ENCODE measurements at regions not wholly inside any gene's neighbourhood (a gene's known extent, or its start where the extent isn't known, plus 50 kb on each side); places are given as distances from the start of the nearest gene placed in this dataset.
"Not testable (repeated sequence)": the region's sequence is repeated elsewhere in the genome, so short reads cannot be mapped to it uniquely, and the experiment has no call there.

GRCh38 chr11:95417832-95418231 is 186.8 kb upstream of the SESN3 start:
- DNase-seq, result no peak
- Mint-ChIP-seq H3K9me3 (ENCODE audit: low read depth) (no peaks in the 10 kb centered on the region), H3K27me3 (no peaks in the 10 kb centered on the region), H3K4me1 (no peaks in the 10 kb centered on the region), H3K36me3 (no peaks in the 10 kb centered on the region), H3K4me3 (no peak overlapping the region), H3K27ac (no peak overlapping the region)
- CTCF ChIA-PET, result no interaction called here
- ATAC-seq, result no peak

GRCh38 chr11:95415837-95416304 is 184.9 kb upstream of the SESN3 start:
- Mint-ChIP-seq H3K4me1 (peaks cover 2% of the 10 kb centered on the region), H3K27ac (no peak overlapping the region), H3K27me3 (no peaks in the 10 kb centered on the region), H3K36me3 (no peaks in the 10 kb centered on the region), H3K9me3 (ENCODE audit: low read depth) (peaks cover 2% of the 10 kb centered on the region), H3K4me3 (no peak overlapping the region)
- no peak for ATAC-seq
- CTCF ChIA-PET, result no interaction called here
- DNase-seq, result no peak

GRCh38 chr11:95414217-95414616 is 183.2 kb upstream of the SESN3 start:
- CTCF ChIA-PET, result no interaction called here
- Mint-ChIP-seq H3K27me3 (no peaks in the 10 kb centered on the region), H3K9me3 (ENCODE audit: low read depth) (peaks cover 2% of the 10 kb centered on the region), H3K4me3 (no peak overlapping the region), H3K4me1 (peaks cover 2% of the 10 kb centered on the region), H3K36me3 (no peaks in the 10 kb centered on the region), H3K27ac (no peak overlapping the region)
- DNase-seq (no peak), ATAC-seq (no peak)

GRCh38 chr11:95413761-95414160 is 182.8 kb upstream of the SESN3 start:
- ATAC-seq, result no peak
- Mint-ChIP-seq H3K27ac (no peak overlapping the region), H3K9me3 (ENCODE audit: low read depth) (peaks cover 2% of the 10 kb centered on the region), H3K27me3 (no peaks in the 10 kb centered on the region), H3K4me3 (no peak overlapping the region), H3K4me1 (peaks cover 2% of the 10 kb centered on the region), H3K36me3 (no peaks in the 10 kb centered on the region)
- DNase-seq, result no peak
- CTCF ChIA-PET, result no interaction called here

DNA sequence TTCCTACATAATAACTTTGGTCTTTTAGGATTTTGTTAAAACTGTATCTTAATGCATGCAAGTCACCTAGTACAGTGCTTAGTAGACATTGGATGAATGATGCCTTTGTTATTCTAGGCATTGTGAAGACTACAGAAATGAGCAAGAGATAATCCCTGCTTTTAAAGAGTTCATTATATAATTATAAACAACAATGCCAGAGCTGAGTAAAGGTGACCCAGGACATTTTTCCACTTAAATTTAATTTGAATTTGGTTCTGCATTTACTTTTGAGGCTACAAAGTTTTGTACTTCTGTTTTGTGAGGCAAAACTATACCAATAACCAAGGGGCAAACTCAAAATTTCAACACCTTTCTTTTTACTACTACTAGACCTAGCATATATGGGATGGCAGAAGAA is 182.0 kb upstream of the SESN3 start:
- no peak overlapping the region for H3K27ac Mint-ChIP-seq
- no peaks in the 10 kb centered on the region for H3K27me3 Mint-ChIP-seq
- H3K9me3 Mint-ChIP-seq (ENCODE audit: low read depth), result peaks cover 2% of the 10 kb centered on the region
- H3K4me3 Mint-ChIP-seq, result no peak overlapping the region
- peaks cover 2% of the 10 kb centered on the region for H3K4me1 Mint-ChIP-seq
- H3K36me3 Mint-ChIP-seq, result no peaks in the 10 kb centered on the region
- ATAC-seq (no peak), DNase-seq (no peak)
- CTCF ChIA-PET, result no interaction called here

- peaks cover 2% of the 10 kb centered on the region for H3K9me3 Mint-ChIP-seq (ENCODE audit: low read depth)
- H3K27ac Mint-ChIP-seq, result no peak overlapping the region
- CTCF ChIA-PET, result no interaction called here
- no peaks in the 10 kb centered on the region for H3K36me3 Mint-ChIP-seq
- ATAC-seq (no peak), DNase-seq (no peak)
- H3K4me1 Mint-ChIP-seq, result peaks cover 2% of the 10 kb centered on the region
- no peak overlapping the region for H3K4me3 Mint-ChIP-seq
- no peaks in the 10 kb centered on the region for H3K27me3 Mint-ChIP-seq
Measured at GRCh38 chr11:95412074-95412473, 181.1 kb upstream of the SESN3 start.

DNA sequence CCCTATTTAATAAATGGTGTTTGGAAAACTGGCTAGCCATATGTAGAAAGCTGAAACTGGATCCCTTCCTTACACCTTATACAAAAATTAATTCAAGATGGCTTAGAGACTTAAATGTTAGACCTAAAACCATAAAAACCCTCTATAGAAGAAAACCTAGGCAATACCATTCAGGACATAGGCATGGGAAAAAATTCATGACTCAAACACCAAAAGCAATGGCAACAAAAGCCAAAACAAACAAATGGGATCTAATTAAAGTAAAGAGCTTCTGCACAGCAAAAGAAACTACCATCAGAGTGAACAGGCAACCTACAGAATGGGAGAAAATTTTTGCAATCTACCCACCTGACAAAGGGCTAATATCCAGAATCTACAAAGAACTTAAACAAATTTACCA is 179.7 kb upstream of the SESN3 start:
- CTCF ChIA-PET; H3K27ac Mint-ChIP-seq; H3K36me3 Mint-ChIP-seq; H3K27me3 Mint-ChIP-seq; DNase-seq; H3K4me3 Mint-ChIP-seq; H3K4me1 Mint-ChIP-seq; ATAC-seq; H3K9me3 Mint-ChIP-seq (ENCODE audit: low read depth): not testable (repeated sequence)

DNA sequence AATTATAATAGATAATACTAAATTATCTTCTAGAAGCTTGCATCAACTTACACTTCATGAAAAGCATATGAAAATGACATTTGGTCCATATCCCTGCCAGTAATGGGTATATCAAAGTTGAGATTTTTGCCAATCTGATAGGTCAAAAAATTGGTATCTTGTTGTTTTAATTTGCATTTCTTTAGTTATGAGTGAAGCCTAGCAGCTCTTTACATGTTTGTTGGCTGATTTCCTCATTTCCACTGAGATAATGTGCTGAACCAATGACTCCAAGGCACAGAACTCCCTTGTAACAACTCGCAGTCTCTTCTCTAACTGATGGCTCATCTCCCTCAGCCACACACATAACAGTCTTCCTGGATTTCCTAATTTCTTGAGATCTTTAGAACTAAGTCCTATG is 175.3 kb upstream of the SESN3 start:
- no peak for ATAC-seq
- CTCF ChIA-PET, result no interaction called here
- Mint-ChIP-seq H3K4me1 (peaks cover 2% of the 10 kb centered on the region), H3K4me3 (no peak overlapping the region), H3K27ac (no peak overlapping the region), H3K27me3 (no peaks in the 10 kb centered on the region), H3K9me3 (ENCODE audit: low read depth) (no peaks in the 10 kb centered on the region), H3K36me3 (no peaks in the 10 kb centered on the region)
- no peak for DNase-seq

DNA sequence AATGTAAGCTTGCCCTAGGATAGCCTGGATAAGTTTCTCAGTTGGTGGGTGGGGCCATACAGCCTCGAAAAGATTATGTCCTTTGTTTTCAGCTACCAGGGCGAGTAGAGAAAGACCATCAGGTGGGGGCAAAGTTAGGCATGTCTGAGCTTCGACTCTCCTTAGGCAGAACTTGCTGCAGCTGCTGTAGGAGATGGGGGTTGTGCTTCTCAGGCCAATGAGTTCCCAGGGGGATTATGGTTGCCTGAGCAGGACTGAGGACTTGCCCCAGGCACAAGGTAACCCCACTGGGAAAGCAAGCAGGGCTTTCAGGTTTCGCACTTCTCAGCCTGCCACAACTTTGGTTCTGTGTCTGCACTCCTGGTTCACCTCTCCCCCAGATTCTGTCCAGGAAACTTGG is 173.4 kb upstream of the SESN3 start:
- CTCF ChIA-PET, result no interaction called here
- H3K36me3 Mint-ChIP-seq, result no peaks in the 10 kb centered on the region
- no peaks in the 10 kb centered on the region for H3K27me3 Mint-ChIP-seq
- no peaks in the 10 kb centered on the region for H3K9me3 Mint-ChIP-seq (ENCODE audit: low read depth)
- DNase-seq (no peak), ATAC-seq (no peak)
- H3K4me3 Mint-ChIP-seq, result no peak overlapping the region
- H3K4me1 Mint-ChIP-seq, result no peaks in the 10 kb centered on the region
- no peak overlapping the region for H3K27ac Mint-ChIP-seq

DNA sequence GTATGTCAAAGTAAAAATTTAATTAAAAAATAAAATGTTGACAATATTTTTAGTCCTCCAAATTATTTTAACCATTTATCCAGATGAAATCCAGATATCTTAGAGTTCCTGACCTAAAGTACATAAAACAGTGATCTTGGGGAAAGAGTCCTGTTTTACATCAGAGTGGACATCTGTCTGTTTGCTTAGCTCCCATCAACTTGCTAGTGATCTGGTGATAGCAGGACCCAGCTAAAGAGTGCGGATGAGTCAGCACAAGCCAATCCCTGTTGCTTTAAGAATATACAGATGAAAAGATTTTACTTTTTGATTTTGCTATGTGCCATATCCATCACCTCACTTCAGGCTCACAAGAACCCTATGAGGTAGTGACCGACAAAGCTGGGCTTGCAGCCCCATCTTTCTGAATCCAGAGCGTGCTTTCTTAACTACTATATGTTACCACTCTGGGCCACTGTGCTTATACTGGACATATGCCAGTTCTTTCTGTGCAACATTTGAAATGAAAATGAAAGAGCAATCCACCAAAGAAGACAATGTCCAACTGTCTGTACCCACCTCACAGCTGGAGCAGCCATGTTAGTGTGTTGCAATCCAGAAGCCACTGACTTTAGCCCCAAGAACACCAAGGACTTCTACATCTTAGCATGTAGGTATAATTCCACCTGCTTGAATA is 167.6 kb upstream of the SESN3 start:
- Mint-ChIP-seq H3K36me3 (no peaks in the 10 kb centered on the region), H3K9me3 (ENCODE audit: low read depth) (no peaks in the 10 kb centered on the region), H3K27ac (no peak overlapping the region), H3K4me3 (no peak overlapping the region), H3K4me1 (no peaks in the 10 kb centered on the region), H3K27me3 (peaks cover 4% of the 10 kb centered on the region)
- ATAC-seq (no peak), DNase-seq (no peak)
- CTCF ChIA-PET, result no interaction called here

DNA sequence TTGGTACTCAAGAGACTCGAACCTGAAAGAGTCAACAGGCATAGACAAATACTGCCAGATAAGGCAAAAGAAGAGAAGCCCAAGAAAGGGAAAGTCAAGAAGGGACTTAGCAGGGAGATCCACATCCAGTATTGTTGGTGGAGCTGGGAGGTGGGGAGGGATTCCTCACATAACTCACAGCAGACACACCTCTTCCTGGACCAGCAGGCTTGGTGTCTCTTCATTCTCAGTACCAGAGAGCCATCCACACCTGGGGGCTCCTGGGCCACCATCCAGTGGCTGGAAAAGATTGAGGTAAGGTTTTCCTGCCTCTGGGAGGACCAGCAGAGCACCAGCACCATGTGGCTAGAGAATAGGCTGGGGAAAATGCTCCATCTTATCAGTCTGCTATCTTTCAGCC is 161.6 kb upstream of the SESN3 start:
- ATAC-seq (no peak), DNase-seq (no peak)
- Mint-ChIP-seq H3K36me3 (no peaks in the 10 kb centered on the region), H3K27ac (no peak overlapping the region), H3K27me3 (peaks cover 4% of the 10 kb centered on the region), H3K4me1 (no peaks in the 10 kb centered on the region), H3K9me3 (ENCODE audit: low read depth) (no peaks in the 10 kb centered on the region), H3K4me3 (no peak overlapping the region)
- CTCF ChIA-PET, result no interaction called here

GRCh38 chr11:95389427-95389826 is 158.4 kb upstream of the SESN3 start:
- DNase-seq (no peak), ATAC-seq (no peak)
- H3K36me3 Mint-ChIP-seq, result no peaks in the 10 kb centered on the region
- no peaks in the 10 kb centered on the region for H3K27me3 Mint-ChIP-seq
- H3K4me3 Mint-ChIP-seq, result no peak overlapping the region
- no peaks in the 10 kb centered on the region for H3K9me3 Mint-ChIP-seq (ENCODE audit: low read depth)
- CTCF ChIA-PET, result no interaction called here
- no peak overlapping the region for H3K27ac Mint-ChIP-seq
- H3K4me1 Mint-ChIP-seq, result no peaks in the 10 kb centered on the region

DNA sequence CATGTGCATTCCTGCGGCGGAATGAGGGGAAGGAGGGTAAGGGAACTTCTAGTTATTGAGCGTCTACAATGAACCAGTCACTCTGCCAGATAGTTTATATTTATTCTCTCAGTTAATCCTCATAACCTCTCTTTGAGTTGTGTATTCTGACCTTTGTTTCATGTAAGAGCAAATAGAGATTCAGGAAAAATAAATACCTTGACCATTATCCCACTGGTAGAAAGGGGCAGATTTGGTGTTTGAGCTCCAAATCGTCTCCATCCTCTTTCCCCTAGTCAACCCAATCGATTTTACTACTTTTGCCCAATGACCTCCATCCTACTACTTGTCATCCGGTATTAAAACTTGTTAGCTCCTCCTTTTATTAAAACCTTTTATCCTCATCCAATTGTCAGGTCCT is 157.1 kb upstream of the SESN3 start:
- DNase-seq (no peak), ATAC-seq (no peak)
- Mint-ChIP-seq H3K9me3 (ENCODE audit: low read depth) (no peaks in the 10 kb centered on the region), H3K4me3 (no peak overlapping the region), H3K4me1 (no peaks in the 10 kb centered on the region), H3K27ac (no peak overlapping the region), H3K27me3 (peaks cover 2% of the 10 kb centered on the region), H3K36me3 (no peaks in the 10 kb centered on the region)
- CTCF ChIA-PET, result no interaction called here

DNA sequence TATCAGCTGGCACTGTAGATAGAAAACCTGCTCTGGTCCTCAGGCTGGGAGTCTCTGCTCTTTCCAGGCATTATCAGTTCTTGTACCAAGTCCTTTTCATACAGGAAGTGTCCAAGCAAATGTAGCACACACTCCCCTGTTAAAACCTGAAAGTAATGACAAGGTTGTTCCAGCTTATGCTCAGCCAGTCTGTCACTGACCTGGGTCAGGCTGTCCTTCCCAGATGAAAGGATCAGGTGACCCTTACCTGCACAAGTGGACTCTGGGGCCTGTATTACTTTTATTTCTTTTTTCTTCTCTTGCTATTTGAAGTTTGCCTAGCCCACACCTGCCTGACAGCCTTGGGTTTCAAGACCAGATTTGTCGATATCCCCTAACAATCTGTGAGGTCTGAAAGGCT is 156.3 kb upstream of the SESN3 start:
- H3K4me1 Mint-ChIP-seq, result no peaks in the 10 kb centered on the region
- no peaks in the 10 kb centered on the region for H3K36me3 Mint-ChIP-seq
- H3K4me3 Mint-ChIP-seq, result no peak overlapping the region
- no peak overlapping the region for H3K27ac Mint-ChIP-seq
- peaks cover 4% of the 10 kb centered on the region for H3K27me3 Mint-ChIP-seq
- no peak for DNase-seq
- no peaks in the 10 kb centered on the region for H3K9me3 Mint-ChIP-seq (ENCODE audit: low read depth)
- CTCF ChIA-PET, result no interaction called here
- ATAC-seq, result no peak

DNA sequence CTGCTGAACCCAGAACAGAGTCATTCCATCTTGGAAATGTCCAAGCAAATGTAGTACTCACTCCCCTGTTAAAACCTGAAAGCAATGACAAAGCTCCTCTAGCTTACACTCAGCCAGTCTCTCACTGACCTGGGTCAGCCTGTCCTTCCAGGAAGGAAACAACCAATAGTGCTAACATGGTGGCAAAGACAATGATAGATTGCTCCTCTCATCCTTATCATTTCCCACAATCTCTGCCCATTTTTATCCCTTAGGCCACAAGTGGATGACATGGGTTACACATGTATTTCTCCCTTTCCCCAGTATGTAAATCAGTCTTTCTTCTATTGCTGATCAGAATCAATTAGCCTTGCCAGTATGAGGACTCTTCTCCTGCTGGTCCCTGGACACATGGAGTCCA is 154.6 kb upstream of the SESN3 start:
- CTCF ChIA-PET, result no interaction called here
- no peak overlapping the region for H3K27ac Mint-ChIP-seq
- H3K36me3 Mint-ChIP-seq, result no peaks in the 10 kb centered on the region
- ATAC-seq, result no peak
- no peak overlapping the region for H3K4me3 Mint-ChIP-seq
- no peaks in the 10 kb centered on the region for H3K4me1 Mint-ChIP-seq
- H3K9me3 Mint-ChIP-seq (ENCODE audit: low read depth), result no peaks in the 10 kb centered on the region
- no peak for DNase-seq
- H3K27me3 Mint-ChIP-seq, result peaks cover 11% of the 10 kb centered on the region

Measured in activated CD8-positive, alpha-beta memory T cell treated with anti-CD3 and anti-CD28 coated beads, Interleukin-2, amount 10 ng/mL, durations not matched to agents 7 days and 5 days (primary cell).